ENCODE measurements at regions not wholly inside any gene's neighbourhood (a gene's known extent, or its start where the extent isn't known, plus 50 kb on each side); places are given as distances from the start of the nearest gene placed in this dataset.

DNA sequence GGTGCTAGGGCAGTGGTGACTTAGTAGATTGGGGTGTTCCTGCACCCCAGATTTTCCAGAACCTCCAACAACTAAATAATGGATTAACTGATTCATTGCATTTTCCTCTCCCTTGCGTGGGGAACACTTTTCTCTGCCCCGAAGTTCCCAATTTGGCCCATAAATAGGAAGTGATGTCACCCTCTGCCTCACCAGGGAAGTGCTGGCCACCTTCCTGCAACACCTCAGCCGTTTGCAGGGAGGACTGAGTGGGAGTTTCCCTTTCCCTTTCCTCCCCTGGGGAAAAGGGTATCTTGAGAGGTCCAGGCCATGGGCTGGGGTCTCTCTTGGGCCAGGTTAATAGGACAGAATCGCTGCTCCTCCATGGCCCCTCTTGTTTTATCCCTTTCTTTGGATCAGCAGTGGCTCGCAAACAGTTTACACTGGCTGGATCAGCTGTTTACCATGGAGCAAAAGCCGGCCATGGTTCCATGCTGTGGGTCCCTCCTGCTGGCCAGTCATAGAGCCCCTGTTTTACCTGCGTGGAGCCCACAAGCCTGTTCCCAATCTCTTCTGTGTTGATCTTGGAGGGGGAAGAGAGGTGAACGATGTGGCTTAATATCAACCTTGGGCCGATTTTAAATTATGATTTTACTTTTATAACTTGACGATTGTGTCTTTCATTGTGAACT, 91.6 kb upstream of the VRK1 start:
- ChIA-PET CTCF (ENCODE audit: partially characterized antibody) (interaction anchor here (0.6 kb wide), 1 partner anchor 37 kb away, joined by 3 read pairs; no protein-coding TSS in a partner anchor), POLR2A (ENCODE audit: partially characterized antibody) (no interaction called here)
- no peak overlapping the region for H4K5ac ChIP-seq (ENCODE audit: insufficient read length, low read depth, low read length)
- H3K9me3 ChIP-seq (ENCODE audit: insufficient read depth in 2 of 2, low read depth in 1 of 2, low read length in 1 of 2): no peaks in the 10 kb centered on the region
- H2AFZ ChIP-seq (ENCODE audit: low read length): no peak overlapping the region
- FAIRE-seq: no peak
- no peaks in the 10 kb centered on the region for H3K79me2 ChIP-seq (ENCODE audit: control insufficient read depth in 1 of 2, insufficient read depth in 2 of 2, low read length in 2 of 2)
- H2BK120ac ChIP-seq (replicated peaks; ENCODE audit: low read depth, low read length): no peak overlapping the region
- H3K18ac ChIP-seq (ENCODE audit: extremely low read depth, low read length): no peak overlapping the region
- H3K4me2 ChIP-seq (ENCODE audit: insufficient read depth in 1 of 2, low read depth in 2 of 2, low read length in 2 of 2): no peak overlapping the region
- no peak overlapping the region for H3K4me3 ChIP-seq (ENCODE audit: extremely low read depth in 1 of 4, insufficient read depth in 2 of 4, low read depth in 3 of 4, low read length in 4 of 4)
- 0 out of 2 replicates have a peak, but pooled peaks cover 3% of the 10 kb centered on the region for H3K23me2 ChIP-seq (ENCODE audit: low read depth, low read length)
- H3K27me3 ChIP-seq (replicated peaks in 1 of 4; ENCODE audit: control insufficient read depth in 3 of 4, extremely low read depth in 1 of 4, insufficient read depth in 3 of 4, low read length in 3 of 4): no peaks in the 10 kb centered on the region; a peak in 1 of 7 replicates
- H3K56ac ChIP-seq (replicated peaks; ENCODE audit: insufficient read length, low read depth, low read length): no peak overlapping the region
- no peak overlapping the region for H4K8ac ChIP-seq (ENCODE audit: extremely low read depth, insufficient read depth, low read length)
- DNase-seq (ENCODE audit: low read depth in 1 of 2, low spot score in 2 of 2): no peak
- H3K4me1 ChIP-seq (replicated peaks in 1 of 4; ENCODE audit: control insufficient read depth in 3 of 4, insufficient read depth in 4 of 4, low read length in 3 of 4): no peaks in the 10 kb centered on the region
- peaks cover 0 to 3% of the 10 kb centered on the region in 2 experiments for H4K20me1 ChIP-seq (replicated peaks in 1 of 2; ENCODE audit: control insufficient read depth in 1 of 2, insufficient read depth in 2 of 2, low read length in 2 of 2)
- H3K9ac ChIP-seq (replicated peaks in 1 of 4; ENCODE audit: extremely low read depth in 1 of 4, low read depth in 3 of 4, low read length in 3 of 4): no peak overlapping the region
- no peak overlapping the region for H2AK5ac ChIP-seq (ENCODE audit: low read depth, low read length)
- no peak overlapping the region for H3K4ac ChIP-seq (replicated peaks; ENCODE audit: insufficient read length, low read depth, low read length)
- H2BK12ac ChIP-seq (ENCODE audit: low read depth, low read length): no peak overlapping the region
- H3K23ac ChIP-seq (ENCODE audit: insufficient read length): no peak overlapping the region
- no peak overlapping the region for H4K91ac ChIP-seq (replicated peaks; ENCODE audit: insufficient read length, low read length)
- no peaks in the 10 kb centered on the region for H3K79me1 ChIP-seq (ENCODE audit: low read depth, low read length)
- WGBS, 2 experiments (ENCODE audit: extremely low coverage in 1 of 2, insufficient coverage in 1 of 2, insufficient read length in 1 of 2, insufficient replicate concordance in 2 of 2, low coverage in 1 of 2, low lambda C conversion rate in 2 of 2, missing lambda C conversion rate in 1 of 2): 88% methylated on average over 10 of the region's 10 CpGs; no CpG with 5 or more reads in 1 of the 2 experiments
- no peak overlapping the region for H2BK15ac ChIP-seq (ENCODE audit: low read length)
- H3K14ac ChIP-seq (ENCODE audit: insufficient read length): no peak overlapping the region
- H2BK20ac ChIP-seq (ENCODE audit: low read length): no peak overlapping the region
- H3K27ac ChIP-seq (ENCODE audit: low read depth, low read length): no peak overlapping the region
- H3K36me3 ChIP-seq (ENCODE audit: control insufficient read depth in 2 of 4, insufficient read depth in 4 of 4, low read length in 3 of 4): no peaks in the 10 kb centered on the region
- H2BK5ac ChIP-seq (ENCODE audit: low read depth, low read length): no peak overlapping the region
- TF ChIP-seq MAFK (IDR thresholded peaks at IDR 0.05; ENCODE audit: low read depth, low read length): no peak
- TF ChIP-seq POLR2A (IDR thresholded peaks at IDR 0.05; ENCODE audit: control extremely low read depth in 1 of 2, low read depth in 2 of 2, low read length in 2 of 2): no peak
- TF ChIP-seq SIN3A (conservative IDR thresholded peaks at IDR 0.05 in 1 of 2, IDR thresholded peaks at IDR 0.05 in 1 of 2; ENCODE audit: low read depth in 1 of 2, low read length in 2 of 2): no peak
- TF ChIP-seq TAF7 (optimal IDR thresholded peaks at IDR 0.05; ENCODE audit: borderline replicate concordance, low read depth, low read length): no peak
